ENCODE measurements at regions not wholly inside any gene's neighbourhood (a gene's known extent, or its start where the extent isn't known, plus 50 kb on each side); places are given as distances from the start of the nearest gene placed in this dataset.

DNA sequence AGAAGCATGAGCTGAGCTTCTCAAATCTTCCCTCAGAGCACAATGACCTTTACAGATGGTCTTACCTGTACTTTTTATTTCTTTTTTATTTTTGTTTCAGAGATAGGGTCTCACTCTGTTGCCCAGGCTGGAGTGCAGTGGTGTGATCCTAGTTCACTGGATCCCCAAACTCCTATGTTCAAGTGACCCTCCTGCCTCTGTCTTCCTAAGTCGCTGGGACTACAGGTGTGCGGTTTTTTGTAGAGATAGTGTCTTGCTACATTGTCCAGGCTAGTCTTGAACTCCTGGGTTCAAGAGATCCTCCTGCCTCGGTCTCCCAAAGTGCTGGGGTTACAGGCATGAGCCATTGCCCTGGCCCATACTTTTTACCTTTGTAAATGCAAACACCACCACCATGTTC is 56.0 kb upstream of the LPGAT1 start:
- FAIRE-seq = no peak
- no peak for DNase-seq (ENCODE audit: low read depth in 1 of 2, low spot score in 2 of 2)
- 85% methylated on average over 3 of the region's 3 CpGs; no CpG with 5 or more reads in 1 of the 2 experiments for WGBS, 2 experiments (ENCODE audit: extremely low coverage in 1 of 2, insufficient coverage in 1 of 2, insufficient read length in 1 of 2, insufficient replicate concordance in 2 of 2, low coverage in 1 of 2, low lambda C conversion rate in 2 of 2, missing lambda C conversion rate in 1 of 2)
- Histone ChIP-seq H2BK5ac (ENCODE audit: low read depth, low read length) (no peak overlapping the region), H3K4me3 (ENCODE audit: extremely low read depth in 1 of 4, insufficient read depth in 2 of 4, low read depth in 3 of 4, low read length in 4 of 4) (no peak overlapping the region), H3K27ac (ENCODE audit: low read depth, low read length) (no peak overlapping the region), H3K36me3 (ENCODE audit: control insufficient read depth in 2 of 4, insufficient read depth in 4 of 4, low read length in 3 of 4) (no peaks in the 10 kb centered on the region), H3K4me1 (replicated peaks in 1 of 4; ENCODE audit: control insufficient read depth in 3 of 4, insufficient read depth in 4 of 4, low read length in 3 of 4) (no peaks in the 10 kb centered on the region), H2BK120ac (replicated peaks; ENCODE audit: low read depth, low read length) (no peak overlapping the region), H4K8ac (ENCODE audit: extremely low read depth, insufficient read depth, low read length) (no peak overlapping the region), H3K9ac (replicated peaks in 1 of 4; ENCODE audit: extremely low read depth in 1 of 4, low read depth in 3 of 4, low read length in 3 of 4) (no peak overlapping the region), H2AFZ (ENCODE audit: low read length) (no peak overlapping the region), H2BK20ac (ENCODE audit: low read length) (no peak overlapping the region), H2AK5ac (ENCODE audit: low read depth, low read length) (no peak overlapping the region), H3K79me2 (ENCODE audit: control insufficient read depth in 1 of 2, insufficient read depth in 2 of 2, low read length in 2 of 2) (no peaks in the 10 kb centered on the region), H2BK15ac (ENCODE audit: low read length) (no peak overlapping the region), H4K5ac (ENCODE audit: insufficient read length, low read depth, low read length) (no peak overlapping the region), H3K14ac (ENCODE audit: insufficient read length) (no peak overlapping the region), H3K4ac (replicated peaks; ENCODE audit: insufficient read length, low read depth, low read length) (no peak overlapping the region), H3K23me2 (ENCODE audit: low read depth, low read length) (0 out of 2 replicates have a peak, but pooled peaks cover 2% of the 10 kb centered on the region), H4K91ac (replicated peaks; ENCODE audit: insufficient read length, low read length) (no peak overlapping the region), H3K23ac (ENCODE audit: insufficient read length) (no peak overlapping the region), H3K56ac (replicated peaks; ENCODE audit: insufficient read length, low read depth, low read length) (no peak overlapping the region), H3K4me2 (ENCODE audit: insufficient read depth in 1 of 2, low read depth in 2 of 2, low read length in 2 of 2) (no peak overlapping the region), H2BK12ac (ENCODE audit: low read depth, low read length) (no peak overlapping the region), H3K9me3 (ENCODE audit: insufficient read depth in 2 of 2, low read depth in 1 of 2, low read length in 1 of 2) (no peaks in the 10 kb centered on the region), H3K79me1 (ENCODE audit: low read depth, low read length) (no peaks in the 10 kb centered on the region; the same call in 1 of the 2 replicates), H3K18ac (ENCODE audit: extremely low read depth, low read length) (no peak overlapping the region), H4K20me1 (replicated peaks in 1 of 2; ENCODE audit: control insufficient read depth in 1 of 2, insufficient read depth in 2 of 2, low read length in 2 of 2) (no peaks in the 10 kb centered on the region), H3K27me3 (replicated peaks in 1 of 4; ENCODE audit: control insufficient read depth in 3 of 4, extremely low read depth in 1 of 4, insufficient read depth in 3 of 4, low read length in 3 of 4) (no peaks in the 10 kb centered on the region)
- TF ChIP-seq EP300 (IDR thresholded peaks at IDR 0.05; ENCODE audit: borderline replicate concordance in 1 of 2, low read depth in 2 of 2, low read length in 2 of 2) (no peak), SAP30 (IDR thresholded peaks at IDR 0.05; ENCODE audit: insufficient read depth, insufficient replicate concordance, low read length) (no peak), GTF2F1 (IDR thresholded peaks at IDR 0.05; ENCODE audit: borderline replicate concordance, low read depth, low read length) (no peak), CHD1 (IDR thresholded peaks at IDR 0.05; ENCODE audit: low read depth, low read length) (no peak), BRCA1 (IDR thresholded peaks at IDR 0.05; ENCODE audit: low read depth, low read length) (no peak), RNF2 (IDR thresholded peaks at IDR 0.05; ENCODE audit: borderline replicate concordance, low read depth, low read length, missing control alignments, poor library complexity, severe bottlenecking) (no peak), POLR2AphosphoS5 (IDR thresholded peaks at IDR 0.05; ENCODE audit: low read depth, low read length) (no peak), RFX5 (IDR thresholded peaks at IDR 0.05; ENCODE audit: borderline replicate concordance, low read depth, low read length) (no peak)
- TF ChIP-seq, protein P1, sequence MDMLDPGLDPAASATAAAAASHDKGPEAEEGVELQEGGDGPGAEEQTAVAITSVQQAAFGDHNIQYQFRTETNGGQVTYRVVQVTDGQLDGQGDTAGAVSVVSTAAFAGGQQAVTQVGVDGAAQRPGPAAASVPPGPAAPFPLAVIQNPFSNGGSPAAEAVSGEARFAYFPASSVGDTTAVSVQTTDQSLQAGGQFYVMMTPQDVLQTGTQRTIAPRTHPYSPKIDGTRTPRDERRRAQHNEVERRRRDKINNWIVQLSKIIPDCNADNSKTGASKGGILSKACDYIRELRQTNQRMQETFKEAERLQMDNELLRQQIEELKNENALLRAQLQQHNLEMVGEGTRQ (IDR thresholded peaks at IDR 0.05; ENCODE audit: low read length) = no peak
- ChIA-PET CTCF (ENCODE audit: partially characterized antibody) (no interaction called here), POLR2A (ENCODE audit: partially characterized antibody) (no interaction called here)
